Ishikawa (cell line): ENCODE measurements at regions not wholly inside any gene's neighbourhood (a gene's known extent, or its start where the extent isn't known, plus 50 kb on each side); places are given as distances from the start of the nearest gene placed in this dataset.

ENCODE experiments used
- CEBPB ChIP-seq: IDR thresholded peaks from 2 replicates; pipeline ENCODE4 v1.6.1; 2012
- EP300 ChIP-seq: IDR thresholded peaks from 2 replicates; pipeline ENCODE4 v1.6.1; 2012; ENCODE audit warnings: borderline replicate concordance
- FOXM1 ChIP-seq: IDR thresholded peaks from 2 replicates; pipeline ENCODE4 v1.6.1; 2012; ENCODE audit warnings: low read depth, borderline replicate concordance
- MAX ChIP-seq: IDR thresholded peaks from 2 replicates; pipeline ENCODE4 v1.6.1; 2012
- NFIC ChIP-seq: IDR thresholded peaks from 2 replicates; pipeline ENCODE4 v1.6.1; 2012
- RAD21 ChIP-seq: IDR thresholded peaks from 2 replicates; pipeline ENCODE4 v1.6.1; 2012; ENCODE audit warnings: low read depth
- TEAD4 ChIP-seq: IDR thresholded peaks from 2 replicates; pipeline ENCODE4 v1.6.1; 2012
- YY1 ChIP-seq: IDR thresholded peaks from 2 replicates; pipeline ENCODE4 v1.6.1; 2012; ENCODE audit warnings: low read depth

GRCh38 chr6:28656715-28657114, 131.0 kb downstream of the GPX5 start:
- TF ChIP-seq MAX (no peak), NFIC (no peak), EP300 (no peak), CEBPB (no peak), RAD21 (no peak), FOXM1 (no peak), TEAD4 (no peak), YY1 (no peak)
